ENCODE measurements at regions not wholly inside any gene's neighbourhood (a gene's known extent, or its start where the extent isn't known, plus 50 kb on each side); places are given as distances from the start of the nearest gene placed in this dataset.
"Not testable (repeated sequence)": the region's sequence is repeated elsewhere in the genome, so short reads cannot be mapped to it uniquely, and the experiment has no call there.

GRCh38 chr13:50156561-50157127, 141.4 kb downstream of the KCNRG start:
- no peak for DNase-seq (ENCODE audit: low read depth in 2 of 2)

DNA sequence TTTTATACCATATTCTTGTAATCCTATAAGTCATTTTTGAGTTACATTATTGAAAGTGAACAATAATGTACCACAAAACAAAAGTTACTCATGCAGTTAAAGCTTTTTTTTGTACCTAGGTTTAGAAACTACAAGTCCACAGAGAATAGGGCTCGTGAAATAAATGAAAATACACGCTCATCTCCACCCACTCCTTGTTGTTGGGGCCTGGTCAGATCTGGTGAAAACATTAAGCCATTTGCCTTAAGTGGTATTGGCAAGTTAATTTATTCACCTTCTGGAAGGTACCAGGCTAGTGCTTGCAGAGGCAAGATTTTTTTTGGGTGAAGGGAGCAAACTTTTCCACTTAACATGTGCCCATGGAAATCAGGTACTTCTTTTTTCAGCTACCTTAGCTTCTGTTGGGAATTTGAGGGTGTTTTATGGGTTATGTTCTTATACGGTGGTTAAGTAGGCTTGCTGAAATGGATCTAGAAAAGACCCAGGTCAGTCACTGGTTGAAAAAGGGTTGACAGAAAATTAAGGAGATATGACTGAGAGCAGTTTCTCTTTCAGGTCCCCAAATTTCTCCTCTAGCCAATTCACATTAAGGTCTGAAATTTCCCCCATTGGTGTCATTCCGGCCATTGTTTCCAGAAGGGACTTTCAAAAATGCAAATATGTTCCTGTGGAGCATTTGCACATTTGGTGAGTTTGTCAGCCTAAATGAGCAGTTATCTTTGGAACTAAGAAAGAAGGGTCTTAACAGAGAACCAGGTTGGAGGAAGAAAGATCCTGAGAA, 143.3 kb downstream of the KCNRG start:
- DNase-seq (ENCODE audit: low read depth in 2 of 2), result no peak

DNA sequence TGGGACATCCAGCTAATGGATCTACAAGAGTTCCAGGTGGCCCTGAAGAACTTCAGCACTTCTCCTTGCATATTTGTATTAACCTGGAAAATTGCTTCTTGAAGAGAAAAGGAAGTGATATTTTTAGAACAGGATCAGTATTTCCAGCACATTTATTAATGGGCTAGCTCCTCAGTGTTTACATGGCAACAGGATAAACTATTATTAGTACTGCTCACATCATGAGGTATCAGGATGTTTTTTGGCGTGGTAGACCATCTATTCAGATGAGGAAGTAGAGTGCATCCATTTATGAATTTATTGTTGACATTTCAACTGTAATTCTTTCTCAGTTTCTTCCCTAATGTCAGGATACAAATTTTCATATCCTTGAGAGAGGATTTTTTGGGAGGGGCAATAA, 144.4 kb downstream of the KCNRG start:
- DNase-seq (ENCODE audit: low read depth in 2 of 2), result no peak

- no peak for DNase-seq (ENCODE audit: low read depth in 2 of 2)
Measured at GRCh38 chr13:50161052-50161451, 145.8 kb downstream of the KCNRG start.

DNA sequence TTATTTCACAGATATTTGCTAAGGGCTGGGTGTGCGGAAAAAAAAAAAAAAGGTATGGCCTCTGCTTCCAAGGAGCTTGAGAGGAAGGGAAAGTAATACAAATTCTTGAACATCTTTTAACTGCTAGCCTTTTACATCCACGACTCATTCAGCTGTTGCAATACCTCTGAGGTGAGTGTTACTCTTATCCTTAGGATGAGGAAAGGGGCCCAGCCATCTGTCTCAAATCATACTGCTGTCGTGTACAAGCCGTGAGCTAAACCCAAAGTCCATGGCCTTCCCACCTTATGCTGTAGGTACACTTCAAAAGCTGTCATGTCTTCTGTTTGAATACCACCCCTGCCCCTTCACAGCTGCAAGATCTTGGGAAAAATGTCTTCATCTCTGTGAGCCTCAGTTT, 146.8 kb downstream of the KCNRG start:
- DNase-seq (ENCODE audit: low read depth in 2 of 2), result no peak

- DNase-seq (ENCODE audit: low read depth in 2 of 2), result no peak
Measured at GRCh38 chr13:50162567-50162966, 147.3 kb downstream of the KCNRG start.

DNA sequence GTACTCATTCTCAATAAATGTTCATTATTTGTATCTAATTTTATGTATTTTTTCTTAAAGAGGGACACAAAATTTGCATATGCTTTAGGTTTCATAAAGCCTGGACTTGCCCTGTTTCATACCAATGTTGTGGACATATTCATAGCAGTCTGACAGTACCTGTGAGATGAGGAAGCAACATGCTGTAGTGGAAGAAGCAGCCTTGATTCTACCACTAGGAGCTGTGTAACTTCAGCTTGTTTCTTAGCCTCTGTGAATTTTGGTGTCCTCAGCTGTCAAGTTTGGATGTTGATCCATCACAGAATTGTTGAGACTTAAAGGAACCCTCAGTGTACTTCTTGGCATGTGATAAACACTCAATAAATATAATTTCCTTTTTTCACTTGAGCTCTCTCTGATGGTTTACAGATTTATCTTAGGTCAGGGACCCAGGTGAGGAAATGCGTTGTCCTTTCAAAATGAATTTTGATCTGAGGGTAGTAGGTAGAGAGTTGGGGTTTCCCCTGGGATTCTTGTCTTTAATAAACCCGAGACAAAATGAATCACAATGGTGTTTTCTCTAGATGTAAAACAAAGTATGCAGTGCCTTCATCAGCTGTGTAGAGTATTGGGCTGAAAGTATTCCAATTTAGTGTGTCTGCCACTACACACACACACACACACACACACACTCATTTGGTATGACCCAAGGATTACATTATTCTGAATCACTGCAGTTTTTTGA, 152.1 kb downstream of the KCNRG start:
- no peak for DNase-seq (ENCODE audit: low read depth in 2 of 2)

- DNase-seq (ENCODE audit: low read depth in 2 of 2), result no peak
Measured at GRCh38 chr13:50167967-50168366, 152.7 kb downstream of the KCNRG start.

- no peak for DNase-seq (ENCODE audit: low read depth in 2 of 2)
Measured at GRCh38 chr13:50168786-50169185, 153.5 kb downstream of the KCNRG start.

DNA sequence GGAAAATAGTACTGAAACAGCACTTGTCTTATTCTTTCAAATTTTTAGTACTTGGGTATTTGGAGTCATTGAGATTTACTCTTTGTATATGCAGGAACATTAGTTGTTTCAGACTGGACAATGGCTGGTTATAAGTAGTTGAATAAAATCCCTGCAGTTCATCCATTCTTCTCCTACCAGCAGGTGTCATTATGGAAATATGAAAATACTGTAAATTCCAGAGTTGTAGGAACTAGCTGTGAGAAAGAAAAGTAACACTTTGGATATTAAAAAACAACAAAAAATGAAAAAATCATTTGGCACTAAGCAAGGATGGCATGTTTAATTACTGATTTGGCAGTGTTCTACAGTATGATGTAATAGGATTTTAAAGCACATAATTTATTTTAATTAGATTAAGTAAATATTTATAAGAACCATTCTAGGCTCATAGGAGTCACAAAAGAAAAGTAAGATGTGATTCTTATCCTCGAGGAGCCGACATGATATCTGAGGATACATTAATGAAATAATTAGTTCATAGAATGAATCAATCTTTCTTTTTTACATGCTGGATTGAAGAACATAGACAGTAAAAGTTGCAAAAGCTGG, 155.3 kb downstream of the KCNRG start:
- no peak for DNase-seq (ENCODE audit: low read depth in 2 of 2)

GRCh38 chr13:50171590-50172282, 156.5 kb downstream of the KCNRG start:
- no peak for DNase-seq (ENCODE audit: low read depth in 2 of 2)

DNA sequence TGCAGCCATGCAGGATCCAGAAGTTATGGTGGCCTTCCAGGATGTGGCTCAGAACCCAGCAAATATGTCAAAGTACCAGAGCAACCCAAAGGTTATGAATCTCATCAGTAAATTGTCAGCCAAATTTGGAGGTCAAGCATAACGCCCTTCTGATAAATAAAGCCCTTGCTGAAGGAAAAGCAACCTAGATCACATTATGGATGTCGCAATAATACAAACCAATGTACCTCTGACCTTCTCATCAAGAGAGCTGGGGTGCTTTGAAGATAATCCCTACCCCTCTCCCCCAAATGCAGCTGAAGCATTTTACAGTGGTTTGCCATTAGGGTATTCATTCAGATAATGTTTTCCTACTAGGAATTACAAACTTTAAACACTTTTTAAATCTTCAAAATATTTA, 157.8 kb downstream of the KCNRG start:
- DNase-seq (ENCODE audit: low read depth in 2 of 2), result not testable (repeated sequence)

- no peak for DNase-seq (ENCODE audit: low read depth in 2 of 2)
Measured at GRCh38 chr13:50174630-50175029, 159.4 kb downstream of the KCNRG start.

GRCh38 chr13:50179977-50180376, 164.7 kb downstream of the KCNRG start:
- no peak for DNase-seq (ENCODE audit: low read depth in 2 of 2)

- not testable (repeated sequence) for DNase-seq (ENCODE audit: low read depth in 2 of 2)
Measured at GRCh38 chr13:50185769-50186763, 170.8 kb downstream of the KCNRG start.

GRCh38 chr13:50187352-50188029, 172.2 kb downstream of the KCNRG start:
- no peak for DNase-seq (ENCODE audit: low read depth in 2 of 2)

DNA sequence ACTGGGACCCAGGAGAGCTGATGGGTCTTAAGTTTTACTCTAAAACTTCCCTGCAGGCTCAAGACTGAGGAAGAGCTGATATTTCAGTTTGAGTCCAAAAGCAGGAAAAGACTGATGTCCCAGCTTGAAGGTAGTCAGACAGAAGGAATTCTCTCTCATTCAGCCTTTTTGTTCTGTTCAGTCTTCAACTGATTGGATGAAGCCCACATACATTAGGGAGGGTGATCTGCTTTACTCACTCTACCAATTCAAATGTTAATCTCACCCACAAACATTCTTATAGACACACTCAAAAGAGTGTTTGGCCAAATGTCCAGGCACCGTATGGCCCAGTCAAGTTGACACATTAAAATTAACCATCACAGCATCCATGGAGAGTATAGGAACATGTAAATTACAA, 173.5 kb downstream of the KCNRG start:
- no peak for DNase-seq (ENCODE audit: low read depth in 2 of 2)

DNA sequence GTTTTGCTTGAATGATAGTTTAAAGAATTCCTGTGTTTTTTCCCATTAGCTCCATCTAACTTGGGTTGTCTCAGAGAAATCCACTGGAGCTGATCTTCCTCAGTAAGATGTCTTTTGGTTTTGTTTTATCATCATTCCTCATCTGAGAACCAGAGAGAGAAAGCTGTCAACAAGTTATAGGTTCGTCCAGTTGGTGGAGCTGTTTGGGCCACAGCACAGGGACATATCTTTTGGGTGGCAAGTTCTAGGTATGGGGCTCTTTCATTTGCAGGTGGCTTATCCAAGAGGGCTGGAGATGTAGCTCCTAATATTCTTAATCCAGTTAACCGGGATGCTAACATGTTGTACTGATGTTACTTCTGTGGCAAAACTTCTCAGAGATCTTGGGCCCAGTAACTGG, 174.2 kb downstream of the KCNRG start:
- no peak for DNase-seq (ENCODE audit: low read depth in 2 of 2)

DNA sequence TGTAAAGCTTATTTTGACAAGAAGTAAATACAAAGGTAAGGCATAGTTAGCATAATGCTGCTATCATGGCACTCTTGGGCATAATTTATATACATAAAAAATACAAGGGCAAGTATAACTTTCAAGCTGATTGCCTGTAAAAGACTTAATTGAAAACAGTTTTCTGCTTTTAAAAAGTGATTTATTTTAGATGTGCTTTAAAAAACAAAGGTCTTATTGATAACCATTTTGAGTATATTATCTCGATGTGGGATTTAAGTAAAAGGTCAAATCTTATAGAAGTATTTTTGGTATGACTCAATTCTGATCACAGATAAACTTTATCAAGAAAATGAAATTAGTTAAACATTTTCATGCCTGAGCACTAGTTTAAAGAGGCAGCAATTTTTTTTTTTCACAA, 175.8 kb downstream of the KCNRG start:
- DNase-seq (ENCODE audit: low read depth in 2 of 2), result no peak

- no peak for DNase-seq (ENCODE audit: low read depth in 2 of 2)
Measured at GRCh38 chr13:50192272-50192813, 177.1 kb downstream of the KCNRG start.
